GM21737 (cell line): ENCODE measurements at regions not wholly inside any gene's neighbourhood (a gene's known extent, or its start where the extent isn't known, plus 50 kb on each side); places are given as distances from the start of the nearest gene placed in this dataset.
"Not testable (repeated sequence)": the region's sequence is repeated elsewhere in the genome, so short reads cannot be mapped to it uniquely, and the experiment has no call there.

ENCODE experiments used
- ATAC-seq: cut with Tn5 transposase; IDR thresholded peaks from one replicate; pipeline ENCODE4 v1.9.1; 2021; ENCODE audit warnings: mild to moderate bottlenecking, moderate library complexity; ENCODE audit not compliant: unreplicated experiment

- not testable (repeated sequence) for ATAC-seq
Measured at GRCh38 chr16:46388354-46388753, 232.8 kb downstream of the SHCBP1 start.

GRCh38 chr16:46387720-46388119 is 233.5 kb downstream of the SHCBP1 start:
- ATAC-seq = not testable (repeated sequence)

GRCh38 chr16:46386805-46387620 is 234.2 kb downstream of the SHCBP1 start:
- peak; percentile 9 for ATAC-seq

- ATAC-seq = not testable (repeated sequence)
Measured at GRCh38 chr16:46386110-46386771, 234.9 kb downstream of the SHCBP1 start.

GRCh38 chr16:46384285-46385061 is 236.7 kb downstream of the SHCBP1 start:
- not testable (repeated sequence) for ATAC-seq

DNA sequence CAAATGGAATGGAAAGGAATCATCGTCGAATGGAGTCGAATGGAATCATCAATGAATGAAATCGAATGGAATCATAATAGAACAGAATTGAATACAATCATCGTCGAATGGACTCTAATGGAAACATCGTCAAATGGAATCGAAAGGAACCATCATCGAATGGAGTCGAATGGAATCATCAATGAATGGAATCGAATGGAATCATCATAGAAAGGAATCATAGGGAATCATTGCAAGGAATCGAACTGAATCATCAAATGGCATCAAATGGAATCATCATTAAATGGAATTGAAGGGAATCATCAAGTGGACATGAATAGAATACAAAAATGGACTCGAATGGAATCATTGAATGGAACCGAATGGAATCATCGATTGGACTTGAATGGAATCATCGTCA is 237.6 kb downstream of the SHCBP1 start:
- not testable (repeated sequence) for ATAC-seq

DNA sequence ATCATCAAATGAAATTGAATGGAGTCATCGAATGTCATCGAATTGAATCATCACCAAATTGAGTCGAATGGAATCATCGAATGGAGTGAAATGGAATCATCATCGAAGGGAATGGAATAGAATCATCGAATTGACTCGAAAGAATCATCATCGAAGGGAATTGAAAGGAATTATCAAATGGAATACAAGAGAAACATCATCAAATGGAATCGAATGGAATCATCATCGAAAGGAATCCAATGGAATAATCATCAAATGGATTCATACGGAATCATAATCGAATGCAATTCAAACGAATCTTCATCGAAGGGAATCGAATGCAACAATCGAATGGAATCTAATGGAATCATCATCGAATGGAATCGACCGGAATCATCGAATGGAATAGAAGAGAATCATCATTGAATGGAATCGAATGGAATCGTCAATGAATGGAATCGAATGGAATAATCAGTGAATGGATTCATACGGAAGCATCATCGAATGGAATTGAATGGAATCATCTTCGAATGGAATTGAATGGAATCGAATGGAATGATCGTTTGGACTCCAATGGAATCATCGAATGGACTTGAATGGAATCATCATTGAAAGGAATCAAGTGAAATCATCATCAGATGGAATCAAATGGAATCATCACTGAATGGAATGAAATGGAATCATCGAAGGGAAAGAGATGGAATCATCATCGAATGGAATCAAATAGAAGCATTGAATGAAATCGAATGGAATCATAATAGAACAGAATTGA is 238.2 kb downstream of the SHCBP1 start:
- not testable (repeated sequence) for ATAC-seq

GRCh38 chr16:46382079-46382478 is 239.1 kb downstream of the SHCBP1 start:
- not testable (repeated sequence) for ATAC-seq

GRCh38 chr16:46381344-46381743 is 239.8 kb downstream of the SHCBP1 start:
- ATAC-seq = not testable (repeated sequence)
